Spleen (tissue), 11 donors: ENCODE measurements at regions not wholly inside any gene's neighbourhood (a gene's known extent, or its start where the extent isn't known, plus 50 kb on each side); places are given as distances from the start of the nearest gene placed in this dataset.

ENCODE experiments used
- DNase-seq: peaks from one replicate; pipeline ENCODE4 v3.0.0-alpha.2; 2020
- H3K27ac ChIP-seq, 8 donors: fragments of 200-600 bp; sonication (generic) in 7 of 8; 1 replicate in 4 of 8; 2 replicates in 4 of 8; pipeline versions ENCODE4 v1.5.0 to v1.8.0; 2016 to 2021; ENCODE audit warnings: inconsistent platforms in 4 of 8, mild to moderate bottlenecking in 4 of 8, moderate library complexity in 1 of 8
- H3K27me3 ChIP-seq, 7 donors: fragments of 200-600 bp; sonication (generic) in 6 of 7; replicated peaks in 1 of 7; 1 replicate in 4 of 7; 2 replicates in 3 of 7; pipeline versions ENCODE4 v1.5.0 to v1.8.0; 2016 to 2021; ENCODE audit warnings: inconsistent platforms in 3 of 7, mild to moderate bottlenecking in 1 of 7
- H3K36me3 ChIP-seq, 6 donors: fragments of 200-600 bp; sonication (generic) in 5 of 6; 1 replicate in 4 of 6; 2 replicates in 2 of 6; pipeline versions ENCODE4 v1.5.0 to v1.8.0; 2016 to 2021; ENCODE audit warnings: inconsistent platforms in 2 of 6
- H3K4me1 ChIP-seq, 6 donors: fragments of 200-600 bp; sonication (generic) in 5 of 6; 1 replicate in 3 of 6; 2 replicates in 3 of 6; pipeline versions ENCODE4 v1.5.0 to v1.8.0; 2016 to 2021; ENCODE audit warnings: inconsistent platforms in 3 of 6
- H3K4me3 ChIP-seq, 8 donors: fragments of 200-600 bp; sonication (generic) in 7 of 8; 1 replicate in 4 of 8; 2 replicates in 4 of 8; pipeline versions ENCODE4 v1.5.0 to v1.8.0; 2016 to 2021; ENCODE audit warnings: inconsistent platforms in 4 of 8, mild to moderate bottlenecking in 4 of 8, moderate library complexity in 2 of 8
- H3K9me3 ChIP-seq, 8 donors: fragments of 200-600 bp; sonication (generic) in 7 of 8; 1 replicate in 4 of 8; 2 replicates in 4 of 8; pipeline versions ENCODE4 v1.5.0 to v1.8.0; 2016 to 2021; ENCODE audit warnings: inconsistent platforms in 4 of 8
- CTCF ChIP-seq, 11 experiments: fragments of 200-600 bp in 7 of 11; fragments of 450-650 bp in 4 of 11; sonication (generic) in 4 of 11; IDR thresholded peaks in 8 of 11; conservative IDR thresholded peaks in 3 of 11; 1 replicate in 7 of 11; 2 replicates in 4 of 11; pipeline versions ENCODE4 v1.4.0 to v1.8.0; 2016 to 2021; ENCODE audit warnings: antibody characterized with exemption in 11 of 11, inconsistent platforms in 4 of 11, mild to moderate bottlenecking in 1 of 11
- POLR2A ChIP-seq, 3 donors: fragments of 450-650 bp; IDR thresholded peaks; one replicate each; pipeline ENCODE4 v1.5.1; 2017; ENCODE audit warnings: antibody characterized with exemption in 3 of 3, mild to moderate bottlenecking in 1 of 3
- POLR2AphosphoS5 ChIP-seq, 3 donors: sonication (generic); formaldehyde crosslinking; IDR thresholded peaks; one replicate each; pipeline ENCODE4 v1.5.1; 2017; ENCODE audit warnings: antibody characterized with exemption in 3 of 3
- WGBS, 5 donors: extraction: QIAGEN DNeasy Blood & Tissue Kit in 3 of 5; methylation state at CpG; one replicate each; pipeline versions ENCODE4 v1.1.5 to v1.1.7; 2013 to 2018; 5-methylcytosine and 5-hydroxymethylcytosine counted together
- intact Hi-C: fragments of 100-400 bp; cut with DNase I; formaldehyde crosslinking; loops from one replicate; pipeline ENCODE4 v1.15.0; 2023; ENCODE audit warnings: low total_unique reads
- donor health status: healthy with polysubstance abuse.
- donor health status: DM: no; HTN: no; CAD: no; lungs with moderate emphysema.
- donor health status: DM: no; HTN: no; CAD: no.
- donor health status: Bipolar disorder and iron deficiency.
- donor health status: healthy.
- donor health status: DM: no; HTN: no; CAD: no.
- donor health status: DM: yes; HTN: yes; CAD: no.

DNA sequence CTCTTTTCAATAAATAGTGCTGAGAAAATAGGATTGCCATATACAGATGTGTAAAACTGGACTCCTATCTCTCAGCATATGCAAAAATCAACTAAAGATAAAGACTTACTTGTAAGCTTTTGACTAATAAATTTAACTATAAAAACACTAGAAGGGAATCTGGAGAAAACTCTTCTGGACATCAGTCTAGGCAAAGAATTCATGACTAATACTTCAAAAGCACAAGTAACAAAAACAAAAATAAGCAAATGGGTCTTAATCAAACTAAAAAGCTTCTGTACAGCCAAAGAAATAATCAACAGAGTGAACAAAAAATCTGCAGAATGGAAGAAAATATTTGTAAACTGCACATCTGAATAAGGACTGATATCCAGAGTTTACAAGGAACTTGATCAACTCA lies 1122.2 kb downstream of the TBL1XR1 start:
- TF ChIP-seq POLR2A (IDR thresholded peaks at IDR 0.05) (no peak), CTCF (IDR thresholded peaks at IDR 0.05 in 8 of 11, conservative IDR thresholded peaks at IDR 0.05 in 3 of 11) (no peak), POLR2AphosphoS5 (IDR thresholded peaks at IDR 0.05) (no peak)
- Histone ChIP-seq H3K9me3 (peaks cover 0 to 11% (median 0%) of the 10 kb centered on the region in 8 donors), H3K36me3 (no peaks in the 10 kb centered on the region), H3K27me3 (no peaks in the 10 kb centered on the region), H3K4me3 (no peak overlapping the region), H3K27ac (no peak overlapping the region), H3K4me1 (no peaks in the 10 kb centered on the region)
- intact Hi-C loops: no loop called here
- DNase-seq: no peak

DNA sequence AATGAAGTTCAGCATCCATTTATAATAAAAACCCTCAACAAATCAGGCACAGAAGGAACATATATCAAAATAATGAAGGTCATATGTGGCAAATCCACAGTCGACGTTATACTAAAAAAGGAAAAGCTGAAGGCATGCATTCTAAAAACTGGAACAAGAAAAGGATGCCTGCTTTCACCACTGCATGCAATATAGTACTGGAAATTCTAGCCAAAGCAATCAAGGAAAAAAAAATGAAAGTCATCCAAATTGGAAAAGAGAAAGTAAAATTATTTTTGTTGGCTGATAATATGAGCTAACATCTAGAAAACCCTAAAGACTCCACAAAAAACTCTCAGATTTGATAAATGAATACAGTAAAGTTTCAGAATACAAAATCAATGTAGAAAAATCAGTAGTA lies 1123.2 kb downstream of the TBL1XR1 start:
- 74 to 80% (median 77%) methylated on average over 2 of the region's 2 CpGs for WGBS, 5 donors
- no peak for TF ChIP-seq POLR2A (IDR thresholded peaks at IDR 0.05)
- H3K9me3 ChIP-seq: peaks cover 0 to 10% (median 0%) of the 10 kb centered on the region in 8 donors
- no peak overlapping the region for H3K27ac ChIP-seq
- no peak overlapping the region for H3K4me3 ChIP-seq
- H3K4me1 ChIP-seq: no peaks in the 10 kb centered on the region
- intact Hi-C loops: no loop called here
- DNase-seq: no peak
- no peaks in the 10 kb centered on the region for H3K27me3 ChIP-seq
- H3K36me3 ChIP-seq: no peaks in the 10 kb centered on the region

DNA sequence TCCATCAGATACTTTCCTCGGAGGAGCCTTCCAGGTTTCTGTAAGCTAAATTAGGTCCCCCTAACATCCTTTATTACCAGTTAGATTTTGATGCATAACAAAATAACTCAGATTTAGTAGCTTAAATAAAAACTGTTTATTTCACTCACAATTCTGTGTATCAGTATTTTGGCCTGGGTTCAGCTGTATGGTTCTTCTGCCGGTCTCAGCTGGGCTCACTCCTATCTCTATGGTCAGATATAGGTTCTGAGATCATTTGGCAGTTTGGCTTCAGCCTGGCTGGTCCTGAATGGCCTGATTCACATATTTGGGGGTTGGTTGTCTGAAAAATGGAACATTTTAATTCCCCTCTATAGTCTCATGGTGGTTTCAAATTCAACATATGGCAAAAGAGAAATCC lies 1125.3 kb downstream of the TBL1XR1 start:
- DNase-seq: no peak
- TF ChIP-seq POLR2A (IDR thresholded peaks at IDR 0.05) (no peak), CTCF (IDR thresholded peaks at IDR 0.05 in 8 of 11, conservative IDR thresholded peaks at IDR 0.05 in 3 of 11) (no peak), POLR2AphosphoS5 (IDR thresholded peaks at IDR 0.05) (no peak)
- H3K36me3 ChIP-seq: no peaks in the 10 kb centered on the region
- no peak overlapping the region for H3K4me3 ChIP-seq
- H3K27ac ChIP-seq: no peak overlapping the region
- H3K9me3 ChIP-seq: peaks cover 0 to 13% (median 0%) of the 10 kb centered on the region in 8 donors
- no peaks in the 10 kb centered on the region for H3K4me1 ChIP-seq
- H3K27me3 ChIP-seq: no peaks in the 10 kb centered on the region
- 45 to 92% (median 71%) methylated on average over 2 of the region's 2 CpGs for WGBS, 5 donors
- intact Hi-C loops: no loop called here

DNA sequence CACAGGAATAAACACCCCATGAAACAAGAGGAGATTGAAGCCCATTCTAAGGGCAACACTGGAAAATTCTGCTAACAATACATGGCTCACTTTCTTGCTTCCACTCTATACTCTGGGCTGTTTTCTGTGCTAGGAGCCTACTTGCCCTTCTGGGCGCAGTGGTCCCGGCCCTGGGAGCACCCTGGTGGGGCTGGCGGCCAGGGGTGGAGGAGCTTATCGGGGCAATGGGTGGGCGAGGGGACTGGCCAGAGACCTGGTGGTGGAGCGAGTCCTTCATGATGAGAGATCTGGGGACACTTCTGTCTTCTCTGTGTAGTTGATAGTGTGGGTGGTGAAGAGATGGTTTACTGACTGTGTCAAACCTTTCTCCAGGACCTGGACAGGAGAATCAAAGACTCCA lies 1128.5 kb downstream of the TBL1XR1 start:
- Histone ChIP-seq H3K4me3 (no peak overlapping the region), H3K27me3 (no peaks in the 10 kb centered on the region), H3K27ac (no peak overlapping the region), H3K4me1 (no peaks in the 10 kb centered on the region), H3K9me3 (peaks cover 0 to 12% (median 0%) of the 10 kb centered on the region in 8 donors), H3K36me3 (no peaks in the 10 kb centered on the region)
- intact Hi-C loops: no loop called here
- no peak for TF ChIP-seq POLR2A (IDR thresholded peaks at IDR 0.05)
- no peak for TF ChIP-seq POLR2AphosphoS5 (IDR thresholded peaks at IDR 0.05)
- no peak for TF ChIP-seq CTCF (IDR thresholded peaks at IDR 0.05 in 8 of 11, conservative IDR thresholded peaks at IDR 0.05 in 3 of 11)
- no peak for DNase-seq
- 70 to 91% (median 84%) methylated on average over 6 of the region's 6 CpGs for WGBS, 5 donors

DNA sequence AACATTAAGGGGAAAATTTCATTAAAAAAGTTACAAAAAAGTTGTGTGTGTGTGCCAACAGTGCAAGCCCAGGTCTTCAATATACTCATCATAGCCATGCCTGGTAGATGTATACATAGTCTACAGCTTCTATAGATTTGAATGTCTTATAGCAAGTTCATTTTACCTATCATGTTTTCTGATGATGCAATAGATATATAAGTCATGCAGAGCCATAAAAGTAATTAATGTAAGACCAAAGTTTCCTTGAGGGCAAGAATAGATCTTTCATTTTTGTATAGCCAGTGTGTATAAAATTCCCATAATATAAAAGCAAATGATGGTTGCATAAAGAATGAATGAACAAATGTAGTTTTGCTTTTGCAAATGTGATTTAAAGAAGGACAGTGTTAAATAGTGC lies 1138.4 kb downstream of the TBL1XR1 start:
- no peak overlapping the region for H3K27ac ChIP-seq
- no peaks in the 10 kb centered on the region for H3K27me3 ChIP-seq
- H3K4me3 ChIP-seq: no peak overlapping the region
- H3K36me3 ChIP-seq: no peaks in the 10 kb centered on the region
- intact Hi-C loops: no loop called here
- TF ChIP-seq POLR2A (IDR thresholded peaks at IDR 0.05) (no peak), CTCF (IDR thresholded peaks at IDR 0.05 in 8 of 11, conservative IDR thresholded peaks at IDR 0.05 in 3 of 11) (no peak), POLR2AphosphoS5 (IDR thresholded peaks at IDR 0.05) (no peak)
- peaks cover 0 to 9% (median 0%) of the 10 kb centered on the region in 8 donors for H3K9me3 ChIP-seq
- no peak for DNase-seq
- H3K4me1 ChIP-seq: no peaks in the 10 kb centered on the region
